HCT116 (cell line): ENCODE measurements at regions not wholly inside any gene's neighbourhood (a gene's known extent, or its start where the extent isn't known, plus 50 kb on each side); places are given as distances from the start of the nearest gene placed in this dataset.

ENCODE experiments used
- ATAC-seq: fragments of 200-7000 bp; cut with Tn5 transposase; 2 replicates; pipeline ENCODE4 v1.9.1; 2020; ENCODE audit warnings: mild to moderate bottlenecking, moderate library complexity
- BruUV-seq: library from RNA; stranded (reverse); fragments of 400-500 nt; replicated peaks from 2 replicates; lab custom pipeline; 2021; lab: Mats Ljungman, UMichigan
- CTCF ChIA-PET: fragments of 300-600 bp; sonication (Branson Sonifier 250); formaldehyde crosslinking; loops from one replicate; lab custom pipeline; 2021; ENCODE audit warnings: antibody characterized with exemption; lab: Charles Lee
- POLR2A ChIA-PET: fragments of 300-600, 350-600 bp; sonication (Branson Sonifier 250); formaldehyde crosslinking; loops from one replicate; lab custom pipeline; 2021; ENCODE audit warnings: antibody characterized with exemption; lab: Charles Lee
- RAD21 ChIA-PET, 2 experiments: fragments of 300-600 bp; sonication (Branson Sonifier 250); formaldehyde crosslinking; loops; one replicate each; lab custom pipeline; 2023; ENCODE audit warnings: low total read pairs in 2 of 2; ENCODE audit not compliant: uncharacterized antibody in 2 of 2, unreplicated experiment in 2 of 2, low non-redundant PET in 1 of 2; lab: Charles Lee
- DNase-seq: peaks from one replicate; pipeline ENCODE4 v3.0.0-alpha.2; 2010; ENCODE audit warnings: low read depth, low spot score
- H2AFZ ChIP-seq: fragments of 200-600 bp; shearing (Covaris generic), sonication (generic); 2 replicates; pipeline ENCODE4 v1.6.1; 2017; ENCODE audit warnings: low read depth, mixed run types, mixed read lengths, antibody characterized with exemption, low read length; ENCODE audit not compliant: poor library complexity, severe bottlenecking
- H3K27ac ChIP-seq: 2 replicates; pipeline ENCODE4 v1.5.1; 2012; ENCODE audit warnings: low read depth, low read length
- H3K27me3 ChIP-seq: fragments of 200-600 bp; sonication (generic); 2 replicates; pipeline ENCODE4 v1.6.1; 2016; ENCODE audit warnings: mixed run types, low read length, mixed read lengths; ENCODE audit not compliant: insufficient read depth
- H3K36me3 ChIP-seq, 2 experiments: fragments of 200-500 bp in 1 of 2; fragments of 200-600 bp in 1 of 2; sonication (Bioruptor generic) in 1 of 2; sonication (generic) in 1 of 2; 2 replicates each; pipeline versions ENCODE4 v1.5.1 to v1.6.1; 2014 to 2016; ENCODE audit warnings: low read length in 2 of 2, inconsistent platforms in 1 of 2, mixed read lengths in 1 of 2, mixed run types in 1 of 2; ENCODE audit not compliant: insufficient read depth in 2 of 2, control insufficient read depth in 1 of 2
- H3K4me1 ChIP-seq, 2 experiments: fragments of 200-600 bp in 1 of 2; sonication (generic) in 1 of 2; 2 replicates each; pipeline versions ENCODE4 v1.5.1 to v1.6.1; 2012 to 2017; ENCODE audit warnings: low read length in 2 of 2, inconsistent platforms in 1 of 2, mild to moderate bottlenecking in 1 of 2, mixed read lengths in 1 of 2, mixed run types in 1 of 2, moderate library complexity in 1 of 2; ENCODE audit not compliant: insufficient read depth in 2 of 2, control insufficient read depth in 1 of 2
- H3K4me2 ChIP-seq: fragments of 200-600 bp; sonication (generic); 2 replicates; pipeline ENCODE4 v1.6.1; 2017; ENCODE audit warnings: mixed run types, low read length, mixed read lengths
- H3K4me3 ChIP-seq, 2 experiments: fragments of 200-600 bp in 1 of 2; sonication (generic) in 1 of 2; replicated peaks in 1 of 2; 2 replicates each; pipeline ENCODE4 v1.5.1; 2011 to 2016; ENCODE audit warnings: low read length in 2 of 2, control low read depth in 1 of 2, low read depth in 1 of 2, mild to moderate bottlenecking in 1 of 2, mixed read lengths in 1 of 2, mixed run types in 1 of 2
- H3K79me2 ChIP-seq: fragments of 200-600 bp; sonication (generic); 2 replicates; pipeline ENCODE4 v1.6.1; 2017; ENCODE audit warnings: mild to moderate bottlenecking, mixed run types, low read length, moderate library complexity, mixed read lengths; ENCODE audit not compliant: insufficient read depth
- H3K9ac ChIP-seq: fragments of 200-600 bp; sonication (generic); 2 replicates; pipeline ENCODE4 v1.6.1; 2016; ENCODE audit warnings: low read length, mixed read lengths
- H3K9me2 ChIP-seq: fragments of 200-600 bp; sonication (generic), shearing (Covaris generic); 2 replicates; pipeline ENCODE4 v1.6.1; 2017; ENCODE audit warnings: mixed run types, mild to moderate bottlenecking, moderate library complexity; ENCODE audit not compliant: insufficient read depth
- H3K9me3 ChIP-seq, 2 experiments: fragments of 200-500 bp in 1 of 2; fragments of 200-600 bp in 1 of 2; sonication (Bioruptor generic) in 1 of 2; sonication (generic) in 1 of 2; 2 replicates each; pipeline ENCODE4 v1.6.1; 2014 to 2017; ENCODE audit warnings: low read length in 2 of 2, mixed read lengths in 2 of 2, inconsistent platforms in 1 of 2, low read depth in 1 of 2, mild to moderate bottlenecking in 1 of 2, mixed run types in 1 of 2, moderate library complexity in 1 of 2; ENCODE audit not compliant: control insufficient read depth in 1 of 2, insufficient read depth in 1 of 2
- H4K20me1 ChIP-seq: fragments of 200-600 bp; sonication (generic), shearing (Covaris generic); 2 replicates; pipeline ENCODE4 v1.6.1; 2017; ENCODE audit warnings: mixed run types, mild to moderate bottlenecking, moderate library complexity; ENCODE audit not compliant: insufficient read depth
- ATF3 ChIP-seq: IDR thresholded peaks from 2 replicates; pipeline ENCODE4 v1.6.1; 2012
- CTCF ChIP-seq, 3 experiments: fragments of 200-600 bp in 1 of 3; sonication (generic) in 1 of 3; IDR thresholded peaks in 2 of 3; conservative IDR thresholded peaks in 1 of 3; 2 replicates each; pipeline ENCODE4 v1.5.1; 2012 to 2017; ENCODE audit warnings: low read depth in 2 of 3, low read length in 2 of 3, antibody characterized with exemption in 1 of 3, borderline replicate concordance in 1 of 3, control low read depth in 1 of 3, mild to moderate bottlenecking in 1 of 3, mixed read lengths in 1 of 3, mixed run types in 1 of 3, moderate library complexity in 1 of 3; ENCODE audit not compliant: insufficient read depth in 1 of 3
- ELF1 ChIP-seq: IDR thresholded peaks from 2 replicates; pipeline ENCODE4 v1.6.1; 2012; ENCODE audit warnings: low read depth, borderline replicate concordance
- EZH2 ChIP-seq: fragments of 200-600 bp; sonication (generic); IDR thresholded peaks from 2 replicates; pipeline ENCODE4 v1.6.1; 2017; ENCODE audit warnings: antibody characterized with exemption, mixed run types
- EZH2phosphoT487 ChIP-seq: fragments of 200-600 bp; IDR thresholded peaks from 2 replicates; pipeline ENCODE4 v1.6.1; 2018; ENCODE audit warnings: antibody characterized with exemption, borderline replicate concordance
- FOSL1 ChIP-seq: IDR thresholded peaks from 2 replicates; pipeline ENCODE4 v1.6.1; 2012; ENCODE audit warnings: low read depth
- POLR2AphosphoS5 ChIP-seq: IDR thresholded peaks from 2 replicates; pipeline ENCODE4 v1.6.1; 2011; ENCODE audit warnings: mild to moderate bottlenecking, low read depth, low read length, moderate library complexity
- RAD21 ChIP-seq: IDR thresholded peaks from 2 replicates; pipeline ENCODE4 v1.6.1; 2012; ENCODE audit warnings: low read depth, mild to moderate bottlenecking
- SRF ChIP-seq: IDR thresholded peaks from 2 replicates; pipeline ENCODE4 v1.6.1; 2012; ENCODE audit warnings: low read depth
- TCF7L2 ChIP-seq: IDR thresholded peaks from 2 replicates; pipeline ENCODE4 v1.7.0; 2011; ENCODE audit warnings: borderline replicate concordance, inconsistent platforms; ENCODE audit not compliant: insufficient read depth, insufficient read length; ENCODE audit errors: extremely low read depth
- ZBTB33 ChIP-seq: IDR thresholded peaks from 2 replicates; pipeline ENCODE4 v1.6.1; 2011; ENCODE audit warnings: mild to moderate bottlenecking, low read length, moderate library complexity; ENCODE audit not compliant: insufficient replicate concordance; ENCODE audit errors: extremely low read depth
- intact Hi-C: fragments of 100-400 bp; cut with micrococcal nuclease; formaldehyde crosslinking; loops from 2 replicates; pipeline ENCODE4 v1.10.0; 2022
- TF ChIP-seq, protein P1 (sequence below): IDR thresholded peaks from 2 replicates; pipeline ENCODE4 v1.6.1; 2012; ENCODE audit warnings: low read depth

GRCh38 chr4:71270901-71271300 is 67.9 kb upstream of the SLC4A4 start:
- intact Hi-C loops, result loop anchor here (2.0 kb wide), 1 partner anchor 442 kb away; no protein-coding TSS in a partner anchor
- H3K27me3 ChIP-seq, result no peaks in the 10 kb centered on the region; the same call in 1 of the 2 replicates
- H3K4me2 ChIP-seq, result no peak overlapping the region
- no peak overlapping the region for H3K27ac ChIP-seq
- TF ChIP-seq ELF1 (no peak), RAD21 (peak; percentile 48), FOSL1 (no peak), EZH2phosphoT487 (no peak), CTCF (IDR thresholded peaks at IDR 0.05 in 2 of 3, conservative IDR thresholded peaks at IDR 0.05 in 1 of 3; ENCODE audit: borderline replicate concordance in 1 of 3, insufficient read depth in 1 of 3, low read depth in 2 of 3, low read length in 2 of 3) (peak in 2 of 3 experiments; percentile 33 to 53; a peak in 4 of 6 replicates), EZH2 (no peak)
- TF ChIP-seq, all 23 proteins: peak for 2
- Histone ChIP-seq H3K9me3 (no peaks in the 10 kb centered on the region), H3K4me1 (no peaks in the 10 kb centered on the region), H3K9ac (no peak overlapping the region), H4K20me1 (no peaks in the 10 kb centered on the region), H2AFZ (no peak overlapping the region), H3K9me2 (no peaks in the 10 kb centered on the region), H3K79me2 (no peaks in the 10 kb centered on the region), H3K4me3 (no peak overlapping the region), H3K36me3 (no peaks in the 10 kb centered on the region)
- BruUV-seq, result no TSS peak
- peak; percentile 8 for DNase-seq
- ChIA-PET RAD21 (no interaction called here), POLR2A (no interaction called here), CTCF (interaction anchor here (0.8 kb wide), 1 partner anchor 669 kb away, joined by 3 read pairs; no protein-coding TSS in a partner anchor)
- ATAC-seq, result peak; percentile 79

- Histone ChIP-seq H3K27ac (no peak overlapping the region), H3K79me2 (no peaks in the 10 kb centered on the region), H3K9me3 (no peaks in the 10 kb centered on the region), H3K36me3 (no peaks in the 10 kb centered on the region), H3K4me3 (no peak overlapping the region), H3K9ac (no peak overlapping the region), H3K4me1 (no peaks in the 10 kb centered on the region), H2AFZ (no peak overlapping the region), H3K27me3 (peaks cover 4% of the 10 kb centered on the region), H3K4me2 (no peak overlapping the region), H3K9me2 (no peaks in the 10 kb centered on the region), H4K20me1 (no peaks in the 10 kb centered on the region)
- DNase-seq (no peak), ATAC-seq (no peak)
- ChIA-PET RAD21 (no interaction called here), CTCF (no interaction called here), POLR2A (no interaction called here)
- intact Hi-C loops, result no loop called here
- BruUV-seq, result no TSS peak
- TF ChIP-seq POLR2AphosphoS5 (no peak), ATF3 (no peak), EZH2phosphoT487 (no peak), SRF (no peak), TCF7L2 (no peak), ZBTB33 (no peak)
- TF ChIP-seq, protein P1, sequence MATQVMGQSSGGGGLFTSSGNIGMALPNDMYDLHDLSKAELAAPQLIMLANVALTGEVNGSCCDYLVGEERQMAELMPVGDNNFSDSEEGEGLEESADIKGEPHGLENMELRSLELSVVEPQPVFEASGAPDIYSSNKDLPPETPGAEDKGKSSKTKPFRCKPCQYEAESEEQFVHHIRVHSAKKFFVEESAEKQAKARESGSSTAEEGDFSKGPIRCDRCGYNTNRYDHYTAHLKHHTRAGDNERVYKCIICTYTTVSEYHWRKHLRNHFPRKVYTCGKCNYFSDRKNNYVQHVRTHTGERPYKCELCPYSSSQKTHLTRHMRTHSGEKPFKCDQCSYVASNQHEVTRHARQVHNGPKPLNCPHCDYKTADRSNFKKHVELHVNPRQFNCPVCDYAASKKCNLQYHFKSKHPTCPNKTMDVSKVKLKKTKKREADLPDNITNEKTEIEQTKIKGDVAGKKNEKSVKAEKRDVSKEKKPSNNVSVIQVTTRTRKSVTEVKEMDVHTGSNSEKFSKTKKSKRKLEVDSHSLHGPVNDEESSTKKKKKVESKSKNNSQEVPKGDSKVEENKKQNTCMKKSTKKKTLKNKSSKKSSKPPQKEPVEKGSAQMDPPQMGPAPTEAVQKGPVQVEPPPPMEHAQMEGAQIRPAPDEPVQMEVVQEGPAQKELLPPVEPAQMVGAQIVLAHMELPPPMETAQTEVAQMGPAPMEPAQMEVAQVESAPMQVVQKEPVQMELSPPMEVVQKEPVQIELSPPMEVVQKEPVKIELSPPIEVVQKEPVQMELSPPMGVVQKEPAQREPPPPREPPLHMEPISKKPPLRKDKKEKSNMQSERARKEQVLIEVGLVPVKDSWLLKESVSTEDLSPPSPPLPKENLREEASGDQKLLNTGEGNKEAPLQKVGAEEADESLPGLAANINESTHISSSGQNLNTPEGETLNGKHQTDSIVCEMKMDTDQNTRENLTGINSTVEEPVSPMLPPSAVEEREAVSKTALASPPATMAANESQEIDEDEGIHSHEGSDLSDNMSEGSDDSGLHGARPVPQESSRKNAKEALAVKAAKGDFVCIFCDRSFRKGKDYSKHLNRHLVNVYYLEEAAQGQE, result no peak
Observed at GRCh38 chr4:71272976-71273375, 65.8 kb upstream of the SLC4A4 start.
